HFFc6 (cell line): ENCODE measurements at regions not wholly inside any gene's neighbourhood (a gene's known extent, or its start where the extent isn't known, plus 50 kb on each side); places are given as distances from the start of the nearest gene placed in this dataset.
A peak's percentile ranks its signal among the peaks of the same experiment; 100 is the strongest.
"Not testable (repeated sequence)": the region's sequence is repeated elsewhere in the genome, so short reads cannot be mapped to it uniquely, and the experiment has no call there.

Source experiments
- DNase-seq: peaks from one replicate; pipeline ENCODE4 v3.0.0-alpha.2; 2018
- H3K27ac Mint-ChIP-seq: 2 replicates; pipeline ENCODE4 v1.8.0; 2020; ENCODE audit warnings: mild to moderate bottlenecking, mixed read lengths
- H3K27me3 Mint-ChIP-seq: 2 replicates; pipeline ENCODE4 v1.8.0; 2021; ENCODE audit warnings: mild to moderate bottlenecking, moderate library complexity, mixed read lengths; ENCODE audit not compliant: insufficient read depth
- H3K36me3 Mint-ChIP-seq: 2 replicates; pipeline ENCODE4 v1.8.0; 2021; ENCODE audit warnings: low read depth, mixed read lengths
- H3K4me1 Mint-ChIP-seq: 2 replicates; pipeline ENCODE4 v1.8.0; 2020; ENCODE audit warnings: low read depth, mixed read lengths
- H3K4me3 Mint-ChIP-seq: 2 replicates; pipeline ENCODE4 v1.8.0; 2020; ENCODE audit warnings: mild to moderate bottlenecking, moderate library complexity, mixed read lengths
- H3K9me3 Mint-ChIP-seq: 2 replicates; pipeline ENCODE4 v1.8.0; 2020; ENCODE audit warnings: mild to moderate bottlenecking, mixed read lengths
- TF ChIP-seq, protein P1 (sequence below): fragments of 200-600 bp; sonication (generic); IDR thresholded peaks from 2 replicates; pipeline ENCODE4 v1.5.0; 2021; ENCODE audit warnings: antibody characterized with exemption, mild to moderate bottlenecking

DNA sequence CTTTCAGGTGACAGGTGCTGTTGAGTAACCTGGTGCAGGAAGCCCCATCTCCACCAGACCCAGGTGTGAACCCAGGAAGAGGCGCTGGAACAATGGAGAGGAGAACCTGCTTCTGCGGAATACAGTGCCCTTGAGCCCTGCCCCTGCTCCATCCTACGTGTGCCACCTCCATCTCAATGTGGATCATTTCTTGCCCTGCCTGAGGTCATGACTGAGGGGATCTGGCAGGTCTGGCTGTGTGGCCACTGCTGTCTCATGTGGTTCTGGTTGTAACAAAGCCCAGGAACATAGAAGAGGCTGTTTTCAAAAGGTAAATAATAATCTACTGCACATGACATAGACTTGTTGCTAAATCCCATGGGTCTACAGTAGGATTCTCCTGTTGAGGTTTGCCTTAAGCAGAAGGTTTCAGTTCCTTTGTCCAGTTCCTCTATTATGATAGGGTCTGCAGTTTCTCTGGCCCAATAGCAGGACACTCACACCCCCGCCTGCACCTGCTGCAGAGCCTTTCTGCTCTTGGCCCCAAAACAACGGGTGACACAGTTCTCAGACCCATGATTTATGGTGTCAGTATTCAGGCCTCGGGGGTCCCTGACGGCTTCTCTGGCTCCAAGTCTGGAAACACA, 113.5 kb upstream of the IGLL5 start:
- Mint-ChIP-seq H3K27ac (no peak overlapping the region), H3K4me1 (no peaks in the 10 kb centered on the region), H3K4me3 (no peak overlapping the region), H3K9me3 (no peaks in the 10 kb centered on the region), H3K36me3 (no peaks in the 10 kb centered on the region), H3K27me3 (peaks cover 9% of the 10 kb centered on the region)
- no peak for DNase-seq
- TF ChIP-seq, protein P1, sequence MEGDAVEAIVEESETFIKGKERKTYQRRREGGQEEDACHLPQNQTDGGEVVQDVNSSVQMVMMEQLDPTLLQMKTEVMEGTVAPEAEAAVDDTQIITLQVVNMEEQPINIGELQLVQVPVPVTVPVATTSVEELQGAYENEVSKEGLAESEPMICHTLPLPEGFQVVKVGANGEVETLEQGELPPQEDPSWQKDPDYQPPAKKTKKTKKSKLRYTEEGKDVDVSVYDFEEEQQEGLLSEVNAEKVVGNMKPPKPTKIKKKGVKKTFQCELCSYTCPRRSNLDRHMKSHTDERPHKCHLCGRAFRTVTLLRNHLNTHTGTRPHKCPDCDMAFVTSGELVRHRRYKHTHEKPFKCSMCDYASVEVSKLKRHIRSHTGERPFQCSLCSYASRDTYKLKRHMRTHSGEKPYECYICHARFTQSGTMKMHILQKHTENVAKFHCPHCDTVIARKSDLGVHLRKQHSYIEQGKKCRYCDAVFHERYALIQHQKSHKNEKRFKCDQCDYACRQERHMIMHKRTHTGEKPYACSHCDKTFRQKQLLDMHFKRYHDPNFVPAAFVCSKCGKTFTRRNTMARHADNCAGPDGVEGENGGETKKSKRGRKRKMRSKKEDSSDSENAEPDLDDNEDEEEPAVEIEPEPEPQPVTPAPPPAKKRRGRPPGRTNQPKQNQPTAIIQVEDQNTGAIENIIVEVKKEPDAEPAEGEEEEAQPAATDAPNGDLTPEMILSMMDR: no peak

DNA sequence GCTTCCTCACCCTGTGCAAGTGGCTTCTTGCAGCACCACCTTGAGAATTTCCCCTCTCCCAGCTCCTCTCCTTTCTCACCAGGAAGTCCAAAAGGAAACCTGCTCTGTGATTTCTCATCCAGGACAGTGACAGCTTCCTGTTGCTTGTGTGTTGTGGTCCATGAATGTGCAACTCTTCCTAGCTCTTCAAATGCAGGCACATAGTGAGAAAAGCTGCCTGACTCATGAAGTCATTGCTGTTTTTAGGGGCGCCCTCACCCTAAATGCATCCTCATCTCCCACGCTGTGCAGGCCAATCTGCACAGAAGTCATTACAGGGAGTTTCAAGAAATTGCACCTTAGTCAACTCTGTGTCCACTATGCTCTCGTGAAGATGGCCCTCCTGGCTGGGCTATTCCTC, 112.9 kb upstream of the IGLL5 start:
- not testable (repeated sequence) for DNase-seq, H3K4me1 Mint-ChIP-seq, H3K36me3 Mint-ChIP-seq, H3K27ac Mint-ChIP-seq, H3K9me3 Mint-ChIP-seq, H3K4me3 Mint-ChIP-seq
- peaks cover 10% of the 10 kb centered on the region for H3K27me3 Mint-ChIP-seq

DNA sequence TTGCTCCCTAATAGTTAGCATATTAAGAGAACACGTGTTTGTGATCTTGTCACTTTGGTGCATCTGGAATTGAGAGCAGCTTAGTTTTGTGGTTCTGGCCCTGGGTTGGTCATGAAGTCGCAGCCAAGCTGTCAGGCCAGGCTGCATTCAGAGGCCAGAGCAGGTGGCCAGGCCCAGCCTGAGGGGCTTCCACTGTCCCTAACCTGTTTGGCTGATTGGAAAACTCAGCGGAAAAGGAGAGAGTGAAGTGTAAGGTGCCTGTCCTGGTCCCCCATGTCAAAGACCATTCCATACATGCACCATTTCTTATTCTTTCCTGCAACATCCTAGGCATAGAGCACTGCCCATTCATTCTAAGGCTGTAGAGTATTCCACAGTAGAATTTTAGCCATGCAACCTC, 111.5 kb upstream of the IGLL5 start:
- H3K27ac Mint-ChIP-seq: no peak overlapping the region
- no peaks in the 10 kb centered on the region for H3K9me3 Mint-ChIP-seq
- no peak for DNase-seq
- H3K4me1 Mint-ChIP-seq: no peaks in the 10 kb centered on the region
- H3K4me3 Mint-ChIP-seq: no peak overlapping the region
- TF ChIP-seq, protein P1: no peak
- no peaks in the 10 kb centered on the region for H3K36me3 Mint-ChIP-seq
- H3K27me3 Mint-ChIP-seq: peaks cover 10% of the 10 kb centered on the region

DNA sequence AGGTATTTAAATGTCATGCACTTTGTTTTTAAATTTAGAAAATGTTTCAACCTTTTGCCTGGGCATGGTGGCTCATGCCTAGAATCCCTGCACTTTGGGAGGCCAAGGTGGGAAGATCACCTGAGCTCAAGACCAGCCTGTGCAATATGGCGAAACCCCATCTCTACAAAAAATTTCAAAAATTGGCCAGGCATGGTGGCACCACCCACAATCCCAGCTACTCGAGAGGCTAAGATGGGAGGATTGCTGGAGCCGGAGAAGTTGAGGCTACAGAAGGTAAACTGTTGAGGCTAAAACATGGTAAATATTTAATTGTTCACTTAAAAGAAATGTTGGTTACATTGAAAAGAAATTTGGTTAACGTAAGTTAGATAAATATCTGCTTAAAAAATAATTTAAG, 108.4 kb upstream of the IGLL5 start:
- no peak overlapping the region for H3K27ac Mint-ChIP-seq
- peaks cover 8% of the 10 kb centered on the region for H3K27me3 Mint-ChIP-seq
- H3K4me3 Mint-ChIP-seq: no peak overlapping the region
- TF ChIP-seq, protein P1: no peak
- no peaks in the 10 kb centered on the region for H3K36me3 Mint-ChIP-seq
- DNase-seq: no peak
- no peaks in the 10 kb centered on the region for H3K4me1 Mint-ChIP-seq
- H3K9me3 Mint-ChIP-seq: no peaks in the 10 kb centered on the region

DNA sequence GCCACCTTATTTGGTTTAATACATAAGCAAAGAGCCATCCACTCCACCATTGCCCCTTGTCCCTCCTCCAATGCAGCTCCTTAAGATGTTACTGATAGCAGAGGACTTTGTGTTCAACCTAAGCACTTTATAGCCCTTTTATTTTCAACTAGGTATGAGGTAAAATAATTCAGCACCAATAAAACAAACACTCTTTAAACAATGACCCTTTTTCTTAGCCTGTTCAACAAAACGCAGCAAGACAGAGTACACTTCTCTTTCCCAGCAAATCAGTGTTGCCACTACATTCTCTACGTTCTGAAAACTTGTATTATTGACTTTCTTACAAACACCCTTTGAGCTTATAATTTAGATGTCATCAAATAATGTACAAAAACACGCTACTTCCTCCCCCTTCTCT, 104.0 kb upstream of the IGLL5 start:
- Mint-ChIP-seq H3K4me3 (no peak overlapping the region), H3K9me3 (no peaks in the 10 kb centered on the region), H3K27me3 (peaks cover 17% of the 10 kb centered on the region), H3K4me1 (no peaks in the 10 kb centered on the region), H3K36me3 (no peaks in the 10 kb centered on the region), H3K27ac (no peak overlapping the region)
- TF ChIP-seq, protein P1: no peak
- no peak for DNase-seq

DNA sequence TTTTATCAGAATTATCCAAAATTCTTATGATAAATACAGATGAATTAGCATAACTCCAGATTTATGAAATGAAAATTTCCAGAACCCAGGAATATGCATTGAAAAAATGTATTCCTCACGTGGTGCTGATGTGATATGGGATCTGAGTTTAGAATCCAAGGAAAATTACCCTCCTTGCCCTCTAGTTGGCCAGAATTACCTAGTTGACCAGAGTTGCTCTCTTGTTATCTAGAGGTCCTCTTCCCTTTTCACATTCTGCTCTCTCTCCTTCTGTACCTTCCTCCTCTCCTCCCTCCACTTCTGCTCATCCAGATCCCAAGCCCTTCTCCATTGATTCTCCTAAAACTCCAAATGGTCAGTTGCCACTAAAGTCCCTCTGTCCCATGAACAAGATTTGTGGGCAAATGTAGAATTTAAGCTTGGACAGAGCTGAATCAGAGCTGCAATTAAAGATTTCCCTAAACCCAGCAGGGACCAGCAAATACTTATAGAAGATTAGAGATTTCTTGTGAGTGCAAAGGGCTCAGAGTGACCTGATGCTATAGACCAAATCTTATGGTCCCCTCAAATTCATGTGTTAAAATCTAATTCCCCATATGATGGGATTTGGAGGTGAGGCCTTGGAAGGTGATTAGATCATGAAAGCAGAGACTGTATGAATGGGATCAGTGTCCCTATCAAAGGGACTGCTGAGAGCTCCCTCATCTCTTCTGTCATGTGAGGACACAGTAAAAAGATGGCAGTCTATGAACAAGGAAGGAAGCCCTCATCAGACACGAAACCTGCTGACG, 103.2 kb upstream of the IGLL5 start:
- no peak for DNase-seq
- TF ChIP-seq, protein P1: peak; percentile 18; the same call in 1 of the 2 replicates
- Mint-ChIP-seq H3K27ac (no peak overlapping the region), H3K4me1 (no peaks in the 10 kb centered on the region), H3K36me3 (no peaks in the 10 kb centered on the region), H3K9me3 (no peaks in the 10 kb centered on the region), H3K4me3 (no peak overlapping the region), H3K27me3 (peaks cover 16% of the 10 kb centered on the region)
